Naive thymus-derived CD4-positive, alpha-beta T cell (primary cell): ENCODE measurements at regions not wholly inside any gene's neighbourhood (a gene's known extent, or its start where the extent isn't known, plus 50 kb on each side); places are given as distances from the start of the nearest gene placed in this dataset.

ENCODE experiments used
- ATAC-seq: fragments of 150-1000 bp; cut with Tn5 transposase; 2 replicates; pipeline ENCODE4 v1.10.0; 2021; ENCODE audit warnings: mild to moderate bottlenecking, moderate library complexity
- CTCF ChIA-PET: fragments of 350-600 bp; sonication (Branson Sonifier 250); formaldehyde crosslinking; loops from one replicate; lab custom pipeline; 2021; ENCODE audit warnings: antibody characterized with exemption; lab: Charles Lee
- POLR2A ChIA-PET: fragments of 350-600 bp; sonication (Branson Sonifier 250); formaldehyde crosslinking; loops from one replicate; lab custom pipeline; 2021; ENCODE audit warnings: antibody characterized with exemption, inconsistent platforms; lab: Charles Lee
- DNase-seq, 9 donors: peaks; one replicate each; pipeline versions ENCODE4 v3.0.0 to v3.0.0-alpha.2; 2020 to 2022; ENCODE audit warnings: mixed read lengths in 1 of 9
- H3K27ac ChIP-seq: one replicate; pipeline ENCODE4 v1.7.0; 2013; ENCODE audit warnings: mild to moderate bottlenecking, low read depth, low read length, moderate library complexity
- H3K27me3 ChIP-seq, 2 donors: one replicate each; pipeline ENCODE4 v1.7.0; 2013; ENCODE audit warnings: low read length in 2 of 2, mild to moderate bottlenecking in 2 of 2, moderate library complexity in 2 of 2; ENCODE audit not compliant: control insufficient read depth in 2 of 2, insufficient read depth in 2 of 2
- H3K36me3 ChIP-seq, 3 experiments: 1 replicate in 2 of 3; 2 replicates in 1 of 3; pipeline ENCODE4 v1.7.0; 2013; ENCODE audit warnings: low read length in 3 of 3, mild to moderate bottlenecking in 3 of 3, moderate library complexity in 1 of 3; ENCODE audit not compliant: insufficient read depth in 3 of 3, control insufficient read depth in 2 of 3
- H3K4me1 ChIP-seq, 2 donors: one replicate each; pipeline ENCODE4 v1.7.0; 2013; ENCODE audit warnings: low read length in 2 of 2, mild to moderate bottlenecking in 2 of 2, moderate library complexity in 1 of 2; ENCODE audit not compliant: control insufficient read depth in 2 of 2, insufficient read depth in 2 of 2
- H3K4me3 ChIP-seq: 2 replicates; pipeline ENCODE4 v1.7.0; 2013; ENCODE audit warnings: mild to moderate bottlenecking, low read length
- H3K9me3 ChIP-seq, 3 experiments: 1 replicate in 2 of 3; 2 replicates in 1 of 3; pipeline ENCODE4 v1.7.0; 2013; ENCODE audit warnings: low read length in 3 of 3; ENCODE audit not compliant: control insufficient read depth in 2 of 3
- H3K27ac Mint-ChIP-seq, 9 donors: one replicate each; pipeline ENCODE4 v1.8.0; 2020 to 2022; ENCODE audit warnings: mixed read lengths in 9 of 9, mild to moderate bottlenecking in 8 of 9, moderate library complexity in 5 of 9, inconsistent platforms in 2 of 9
- H3K27me3 Mint-ChIP-seq, 5 donors: one replicate each; pipeline ENCODE4 v1.8.0; 2021 to 2022; ENCODE audit warnings: mixed read lengths in 5 of 5, mild to moderate bottlenecking in 1 of 5
- H3K36me3 Mint-ChIP-seq, 5 donors: one replicate each; pipeline ENCODE4 v1.8.0; 2020 to 2022; ENCODE audit warnings: mixed read lengths in 5 of 5, mild to moderate bottlenecking in 3 of 5, inconsistent platforms in 1 of 5
- H3K4me1 Mint-ChIP-seq, 7 donors: one replicate each; pipeline ENCODE4 v1.8.0; 2020 to 2022; ENCODE audit warnings: mixed read lengths in 7 of 7, mild to moderate bottlenecking in 3 of 7, inconsistent platforms in 1 of 7
- H3K4me3 Mint-ChIP-seq, 10 donors: one replicate each; pipeline ENCODE4 v1.8.0; 2020 to 2022; ENCODE audit warnings: mild to moderate bottlenecking in 10 of 10, mixed read lengths in 10 of 10, moderate library complexity in 6 of 10, inconsistent platforms in 2 of 10
- H3K9me3 Mint-ChIP-seq, 11 donors: one replicate each; pipeline ENCODE4 v1.8.0; 2020 to 2022; ENCODE audit warnings: mixed read lengths in 11 of 11, mild to moderate bottlenecking in 4 of 11, inconsistent platforms in 1 of 11, moderate library complexity in 1 of 11
- intact Hi-C, 2 donors: fragments of 100-400 bp; cut with micrococcal nuclease; formaldehyde crosslinking; loops; one replicate each; pipeline ENCODE4 v1.15.1; 2023

- CTCF ChIA-PET = no interaction called here
- Mint-ChIP-seq H3K4me3 (no peak overlapping the region), H3K27me3 (peaks cover 0 to under 1% (median 0%) of the 10 kb centered on the region in 5 donors), H3K36me3 (no peaks in the 10 kb centered on the region), H3K4me1 (no peaks in the 10 kb centered on the region), H3K9me3 (peaks cover 0 to 5% (median 0%) of the 10 kb centered on the region in 11 donors), H3K27ac (no peak overlapping the region)
- H3K36me3 ChIP-seq = no peaks in the 10 kb centered on the region
- DNase-seq (no peak), ATAC-seq (no peak)
- no peak overlapping the region for H3K4me3 ChIP-seq
- POLR2A ChIA-PET = no interaction called here
- H3K27ac ChIP-seq = no peak overlapping the region
- H3K4me1 ChIP-seq = no peaks in the 10 kb centered on the region
- no peaks in the 10 kb centered on the region for H3K9me3 ChIP-seq
- no peaks in the 10 kb centered on the region for H3K27me3 ChIP-seq
- intact Hi-C loops = no loop called here
Measured at GRCh38 chr12:19044430-19044829, 85.1 kb upstream of the PLEKHA5 start.

GRCh38 chr12:19044891-19045290, 84.6 kb upstream of the PLEKHA5 start:
- Histone ChIP-seq H3K27me3 (no peaks in the 10 kb centered on the region), H3K4me3 (no peak overlapping the region), H3K36me3 (no peaks in the 10 kb centered on the region), H3K27ac (no peak overlapping the region), H3K4me1 (no peaks in the 10 kb centered on the region), H3K9me3 (no peaks in the 10 kb centered on the region)
- DNase-seq (no peak), ATAC-seq (no peak)
- Mint-ChIP-seq H3K27ac (no peak overlapping the region), H3K4me1 (no peaks in the 10 kb centered on the region), H3K4me3 (no peak overlapping the region), H3K9me3 (peaks cover 0 to 5% (median 0%) of the 10 kb centered on the region in 11 donors), H3K27me3 (no peaks in the 10 kb centered on the region), H3K36me3 (no peaks in the 10 kb centered on the region)
- POLR2A ChIA-PET = no interaction called here
- intact Hi-C loops = no loop called here
- CTCF ChIA-PET = no interaction called here

- Mint-ChIP-seq H3K4me1 (no peaks in the 10 kb centered on the region), H3K27me3 (no peaks in the 10 kb centered on the region), H3K36me3 (no peaks in the 10 kb centered on the region), H3K9me3 (peaks cover 0 to 5% (median 0%) of the 10 kb centered on the region in 11 donors), H3K4me3 (no peak overlapping the region), H3K27ac (no peak overlapping the region)
- ATAC-seq (no peak), DNase-seq (no peak)
- ChIA-PET CTCF (no interaction called here), POLR2A (no interaction called here)
- intact Hi-C loops = no loop called here
- Histone ChIP-seq H3K36me3 (no peaks in the 10 kb centered on the region), H3K27ac (no peak overlapping the region), H3K27me3 (no peaks in the 10 kb centered on the region), H3K4me1 (no peaks in the 10 kb centered on the region), H3K4me3 (no peak overlapping the region), H3K9me3 (no peaks in the 10 kb centered on the region)
Measured at GRCh38 chr12:19045426-19045825, 84.1 kb upstream of the PLEKHA5 start.

GRCh38 chr12:19048943-19049342, 80.6 kb upstream of the PLEKHA5 start:
- intact Hi-C loops = no loop called here

GRCh38 chr12:19052689-19053088, 76.8 kb upstream of the PLEKHA5 start:
- Mint-ChIP-seq H3K9me3 (peaks cover 0 to 2% (median 0%) of the 10 kb centered on the region in 11 donors), H3K27me3 (peaks cover 0 to 14% (median 0%) of the 10 kb centered on the region in 5 donors), H3K4me3 (no peak overlapping the region), H3K27ac (no peak overlapping the region), H3K36me3 (no peaks in the 10 kb centered on the region), H3K4me1 (peaks cover 0 to 2% (median 0%) of the 10 kb centered on the region in 7 donors)
- Histone ChIP-seq H3K27me3 (no peaks in the 10 kb centered on the region), H3K27ac (no peak overlapping the region), H3K9me3 (no peaks in the 10 kb centered on the region), H3K4me3 (no peak overlapping the region), H3K4me1 (no peaks in the 10 kb centered on the region), H3K36me3 (no peaks in the 10 kb centered on the region)
- intact Hi-C loops = no loop called here
- ATAC-seq (no peak), DNase-seq (no peak)
- POLR2A ChIA-PET = no interaction called here
- CTCF ChIA-PET = no interaction called here

More at GRCh38 chr12:19048943-19049342, 80.6 kb upstream of the PLEKHA5 start:
- no peak overlapping the region for H3K4me3 ChIP-seq
- Mint-ChIP-seq H3K27ac (no peak overlapping the region), H3K36me3 (no peaks in the 10 kb centered on the region), H3K9me3 (peaks cover 0 to 6% (median 0%) of the 10 kb centered on the region in 11 donors), H3K4me1 (peaks cover 0 to 2% (median 0%) of the 10 kb centered on the region in 7 donors), H3K4me3 (no peak overlapping the region), H3K27me3 (peaks cover 0 to 6% (median 0%) of the 10 kb centered on the region in 5 donors)
- no peaks in the 10 kb centered on the region for H3K27me3 ChIP-seq
- no peaks in the 10 kb centered on the region for H3K9me3 ChIP-seq
- DNase-seq (no peak), ATAC-seq (no peak)
- CTCF ChIA-PET = no interaction called here
- POLR2A ChIA-PET = no interaction called here
- no peak overlapping the region for H3K27ac ChIP-seq
- no peaks in the 10 kb centered on the region for H3K36me3 ChIP-seq
- H3K4me1 ChIP-seq = no peaks in the 10 kb centered on the region

GRCh38 chr12:19053218-19053617, 76.3 kb upstream of the PLEKHA5 start:
- POLR2A ChIA-PET = no interaction called here
- Histone ChIP-seq H3K4me1 (no peaks in the 10 kb centered on the region), H3K27ac (no peak overlapping the region), H3K9me3 (no peaks in the 10 kb centered on the region), H3K4me3 (no peak overlapping the region), H3K36me3 (no peaks in the 10 kb centered on the region), H3K27me3 (no peaks in the 10 kb centered on the region)
- peaks cover 0 to 2% (median 0%) of the 10 kb centered on the region in 7 donors for H3K4me1 Mint-ChIP-seq
- no peaks in the 10 kb centered on the region for H3K36me3 Mint-ChIP-seq
- no peak overlapping the region for H3K27ac Mint-ChIP-seq
- ATAC-seq (no peak), DNase-seq (no peak)
- CTCF ChIA-PET = no interaction called here
- peaks cover 0 to 4% (median 0%) of the 10 kb centered on the region in 11 donors for H3K9me3 Mint-ChIP-seq
- intact Hi-C loops = no loop called here
- H3K27me3 Mint-ChIP-seq = peaks cover 0 to 14% (median 0%) of the 10 kb centered on the region in 5 donors
- H3K4me3 Mint-ChIP-seq = no peak overlapping the region

GRCh38 chr12:19054035-19054434, 75.5 kb upstream of the PLEKHA5 start:
- Mint-ChIP-seq H3K27ac (no peak overlapping the region), H3K4me1 (peaks cover 0 to 2% (median 0%) of the 10 kb centered on the region in 7 donors), H3K27me3 (peaks cover 0 to 14% (median 0%) of the 10 kb centered on the region in 5 donors), H3K9me3 (peaks cover 0 to 4% (median 0%) of the 10 kb centered on the region in 11 donors), H3K4me3 (no peak overlapping the region), H3K36me3 (no peaks in the 10 kb centered on the region)
- Histone ChIP-seq H3K27ac (no peak overlapping the region), H3K27me3 (no peaks in the 10 kb centered on the region), H3K4me3 (no peak overlapping the region), H3K36me3 (no peaks in the 10 kb centered on the region), H3K9me3 (no peaks in the 10 kb centered on the region), H3K4me1 (no peaks in the 10 kb centered on the region)
- POLR2A ChIA-PET = no interaction called here
- CTCF ChIA-PET = no interaction called here
- intact Hi-C loops = no loop called here
- no peak for ATAC-seq
- DNase-seq = no peak
